Fibroblast of lung (primary cell): ENCODE measurements at regions not wholly inside any gene's neighbourhood (a gene's known extent, or its start where the extent isn't known, plus 50 kb on each side); places are given as distances from the start of the nearest gene placed in this dataset.
"Not testable (repeated sequence)": the region's sequence is repeated elsewhere in the genome, so short reads cannot be mapped to it uniquely, and the experiment has no call there.

Source experiments
- CTCF ChIP-seq, 2 donors: IDR thresholded peaks in 1 of 2; conservative IDR thresholded peaks in 1 of 2; 1 replicate in 1 of 2; 2 replicates in 1 of 2; pipeline ENCODE4 v1.5.1; 2011 to 2012; ENCODE audit warnings: low read length in 2 of 2, control low read depth in 1 of 2, inconsistent platforms in 1 of 2, low read depth in 1 of 2, mild to moderate bottlenecking in 1 of 2
- EZH2 ChIP-seq: IDR thresholded peaks from 2 replicates; pipeline ENCODE4 v1.5.1; 2012; ENCODE audit warnings: low read length, control low read depth, mild to moderate bottlenecking; ENCODE audit errors: missing control alignments

- not testable (repeated sequence) for TF ChIP-seq CTCF (conservative IDR thresholded peaks at IDR 0.05 in 1 of 2, IDR thresholded peaks at IDR 0.05 in 1 of 2; ENCODE audit: low read depth in 1 of 2, low read length in 2 of 2); EZH2
These were observed 93.7 kb downstream of the LSM3 start for GRCh38 chr3:14272041-14272958.
